Upper lobe of left lung (tissue), 4 donors: ENCODE measurements at regions not wholly inside any gene's neighbourhood (a gene's known extent, or its start where the extent isn't known, plus 50 kb on each side); places are given as distances from the start of the nearest gene placed in this dataset.

Source experiments
- CTCF ChIP-seq, 6 experiments: fragments of 450-650 bp in 4 of 6; fragments of 200-600 bp in 2 of 6; sonication (generic) in 2 of 6; IDR thresholded peaks; one replicate each; pipeline ENCODE4 v1.5.1; 2016 to 2019; ENCODE audit warnings: antibody characterized with exemption in 6 of 6
- EP300 ChIP-seq, 4 donors: sonication (generic); formaldehyde crosslinking; IDR thresholded peaks; one replicate each; pipeline ENCODE4 v1.5.1; 2017; ENCODE audit warnings: antibody characterized with exemption in 4 of 4, control low read depth in 2 of 4
- POLR2A ChIP-seq, 4 donors: fragments of 450-650 bp; IDR thresholded peaks; one replicate each; pipeline ENCODE4 v1.5.1; 2016 to 2017; ENCODE audit warnings: antibody characterized with exemption in 4 of 4, mild to moderate bottlenecking in 2 of 4

- TF ChIP-seq CTCF (IDR thresholded peaks at IDR 0.05) (no peak), EP300 (IDR thresholded peaks at IDR 0.05) (no peak), POLR2A (IDR thresholded peaks at IDR 0.05) (no peak)
Measured at GRCh38 chr17:6347776-6348175, 87.1 kb downstream of the AIPL1 start.
